Fibroblast of lung (primary cell): ENCODE measurements at regions not wholly inside any gene's neighbourhood (a gene's known extent, or its start where the extent isn't known, plus 50 kb on each side); places are given as distances from the start of the nearest gene placed in this dataset.

Source experiments
- EZH2 ChIP-seq: IDR thresholded peaks from 2 replicates; pipeline ENCODE4 v1.5.1; 2012; ENCODE audit warnings: low read length, control low read depth, mild to moderate bottlenecking; ENCODE audit errors: missing control alignments
- TF ChIP-seq, protein P1 (sequence below), 2 donors: IDR thresholded peaks in 1 of 2; conservative IDR thresholded peaks in 1 of 2; 1 replicate in 1 of 2; 2 replicates in 1 of 2; pipeline ENCODE4 v1.5.1; 2011 to 2012; ENCODE audit warnings: low read length in 2 of 2, control low read depth in 1 of 2, inconsistent platforms in 1 of 2, low read depth in 1 of 2, mild to moderate bottlenecking in 1 of 2

DNA sequence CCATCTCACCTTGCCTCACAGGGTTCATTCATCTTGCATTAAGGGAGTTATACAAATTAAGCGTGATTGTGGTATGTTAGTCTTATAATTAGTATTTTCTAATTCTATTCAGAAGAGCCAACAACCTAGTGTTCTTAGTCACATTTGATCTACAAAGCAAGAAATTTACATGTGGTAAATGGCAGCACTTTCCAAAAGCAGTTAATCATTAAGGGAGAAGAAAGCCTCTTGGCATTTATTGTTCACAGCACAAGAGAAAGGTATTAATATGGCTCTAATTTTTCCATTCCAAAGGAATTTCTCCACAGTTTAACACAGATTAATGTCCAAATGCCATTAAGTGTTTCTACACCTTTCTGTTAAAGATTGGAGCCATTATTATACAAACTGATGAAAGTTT lies 1077.1 kb downstream of the ZPLD1 start:
- TF ChIP-seq, protein P1, sequence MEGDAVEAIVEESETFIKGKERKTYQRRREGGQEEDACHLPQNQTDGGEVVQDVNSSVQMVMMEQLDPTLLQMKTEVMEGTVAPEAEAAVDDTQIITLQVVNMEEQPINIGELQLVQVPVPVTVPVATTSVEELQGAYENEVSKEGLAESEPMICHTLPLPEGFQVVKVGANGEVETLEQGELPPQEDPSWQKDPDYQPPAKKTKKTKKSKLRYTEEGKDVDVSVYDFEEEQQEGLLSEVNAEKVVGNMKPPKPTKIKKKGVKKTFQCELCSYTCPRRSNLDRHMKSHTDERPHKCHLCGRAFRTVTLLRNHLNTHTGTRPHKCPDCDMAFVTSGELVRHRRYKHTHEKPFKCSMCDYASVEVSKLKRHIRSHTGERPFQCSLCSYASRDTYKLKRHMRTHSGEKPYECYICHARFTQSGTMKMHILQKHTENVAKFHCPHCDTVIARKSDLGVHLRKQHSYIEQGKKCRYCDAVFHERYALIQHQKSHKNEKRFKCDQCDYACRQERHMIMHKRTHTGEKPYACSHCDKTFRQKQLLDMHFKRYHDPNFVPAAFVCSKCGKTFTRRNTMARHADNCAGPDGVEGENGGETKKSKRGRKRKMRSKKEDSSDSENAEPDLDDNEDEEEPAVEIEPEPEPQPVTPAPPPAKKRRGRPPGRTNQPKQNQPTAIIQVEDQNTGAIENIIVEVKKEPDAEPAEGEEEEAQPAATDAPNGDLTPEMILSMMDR (conservative IDR thresholded peaks at IDR 0.05 in 1 of 2, IDR thresholded peaks at IDR 0.05 in 1 of 2; ENCODE audit: low read depth in 1 of 2, low read length in 2 of 2), result no peak
- no peak for TF ChIP-seq EZH2
